Tongue (tissue), 1 donor: ENCODE measurements at regions not wholly inside any gene's neighbourhood (a gene's known extent, or its start where the extent isn't known, plus 50 kb on each side); places are given as distances from the start of the nearest gene placed in this dataset.
"Not testable (repeated sequence)": the region's sequence is repeated elsewhere in the genome, so short reads cannot be mapped to it uniquely, and the experiment has no call there.

Experiments used
- DNase-seq: peaks from one replicate; pipeline ENCODE4 v3.0.0-alpha.2; 2015

DNA sequence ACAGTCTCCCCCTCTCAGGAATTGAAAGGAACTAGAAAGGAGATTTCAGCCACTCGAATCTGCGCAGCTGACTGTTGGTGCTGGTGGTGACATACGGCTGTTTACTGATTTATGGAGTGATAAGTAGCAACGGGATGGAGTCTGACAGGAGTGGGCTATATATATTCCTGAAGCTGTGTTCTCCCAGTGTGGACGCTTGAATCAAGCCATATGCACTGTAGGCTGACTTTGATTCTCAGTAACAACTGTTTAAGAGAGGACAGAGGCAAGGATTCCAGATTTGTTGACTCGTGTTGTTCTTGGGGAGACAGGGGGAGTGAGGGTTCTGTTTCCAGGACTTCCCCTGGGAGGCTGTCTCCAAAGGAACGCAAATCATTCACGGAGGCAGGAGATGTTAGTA is 260.1 kb upstream of the AUTS2 start:
- DNase-seq: peak; percentile 73

GRCh38 chr7:69341288-69341687 is 257.0 kb upstream of the AUTS2 start:
- DNase-seq: no peak

- no peak for DNase-seq
Measured at GRCh38 chr7:69342154-69342884, 256.0 kb upstream of the AUTS2 start.

DNA sequence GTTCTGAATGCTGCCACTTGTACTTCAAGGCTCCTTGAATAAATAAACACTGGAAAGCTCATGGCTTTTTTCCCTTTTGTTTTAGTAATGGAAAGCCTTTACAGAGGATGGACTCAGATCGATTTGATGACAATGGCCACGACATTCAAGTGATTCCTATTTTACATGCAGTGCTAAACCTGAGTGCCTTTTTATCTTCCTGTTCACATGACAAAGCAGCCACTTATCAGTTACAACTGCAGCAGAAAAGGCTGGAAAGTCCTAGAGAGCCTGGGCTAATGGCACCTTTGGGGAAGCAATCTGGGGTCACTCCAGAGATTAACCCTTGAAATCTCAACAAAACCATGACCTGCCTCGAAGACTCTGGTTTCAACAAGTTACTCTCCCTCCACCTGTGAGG is 249.0 kb upstream of the AUTS2 start:
- DNase-seq: no peak

- DNase-seq: no peak
Measured at GRCh38 chr7:69358163-69358821, 240.0 kb upstream of the AUTS2 start.

- DNase-seq: no peak
Measured at GRCh38 chr7:69359003-69359700, 239.1 kb upstream of the AUTS2 start.

DNA sequence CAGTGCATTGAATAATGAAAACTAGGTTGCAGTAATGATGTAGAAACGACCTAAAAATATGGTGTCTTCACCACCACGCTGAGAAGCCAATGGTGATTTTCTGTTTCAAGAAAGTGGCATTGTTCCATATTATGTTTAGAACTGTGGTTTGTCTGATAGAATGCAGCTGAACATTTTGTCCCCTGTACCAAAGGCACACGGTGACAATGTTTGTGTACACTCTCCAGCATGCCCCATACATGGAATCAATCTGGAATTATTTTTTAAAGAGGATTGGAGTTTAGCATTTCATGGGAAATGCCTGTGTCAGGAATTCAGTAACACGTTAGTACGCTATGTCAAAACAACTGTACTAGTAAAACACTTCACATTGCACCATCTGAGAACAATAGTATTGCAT is 237.4 kb upstream of the AUTS2 start:
- no peak for DNase-seq

- DNase-seq: no peak
Measured at GRCh38 chr7:69363136-69363535, 235.1 kb upstream of the AUTS2 start.

GRCh38 chr7:69364813-69365643 is 233.2 kb upstream of the AUTS2 start:
- no peak for DNase-seq

GRCh38 chr7:69365651-69366192 is 232.6 kb upstream of the AUTS2 start:
- peak; percentile 88 for DNase-seq

DNA sequence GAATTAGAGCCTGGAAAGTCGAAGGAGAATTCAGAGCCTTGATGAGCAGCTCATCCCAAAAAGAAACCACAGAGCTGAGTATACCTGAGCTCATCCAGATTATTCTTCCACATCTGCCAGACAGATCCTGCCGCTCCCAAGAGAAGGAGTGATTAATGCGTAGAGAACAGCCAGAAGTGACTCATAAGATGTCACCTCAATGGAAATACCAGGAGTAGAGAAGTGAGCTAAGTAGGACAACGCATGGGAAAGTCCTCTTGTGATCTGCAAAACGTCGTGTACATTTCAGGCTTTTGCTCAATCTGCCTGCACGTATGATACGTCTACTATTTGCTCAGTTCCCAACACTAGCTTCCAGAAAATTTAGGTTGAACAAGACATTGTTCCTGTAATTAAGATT is 230.5 kb upstream of the AUTS2 start:
- DNase-seq: peak; percentile 76

GRCh38 chr7:69373171-69374043 is 224.9 kb upstream of the AUTS2 start:
- no peak for DNase-seq

GRCh38 chr7:69374044-69374425 is 224.2 kb upstream of the AUTS2 start:
- DNase-seq: peak; percentile 91

GRCh38 chr7:69377191-69377590 is 221.1 kb upstream of the AUTS2 start:
- no peak for DNase-seq

DNA sequence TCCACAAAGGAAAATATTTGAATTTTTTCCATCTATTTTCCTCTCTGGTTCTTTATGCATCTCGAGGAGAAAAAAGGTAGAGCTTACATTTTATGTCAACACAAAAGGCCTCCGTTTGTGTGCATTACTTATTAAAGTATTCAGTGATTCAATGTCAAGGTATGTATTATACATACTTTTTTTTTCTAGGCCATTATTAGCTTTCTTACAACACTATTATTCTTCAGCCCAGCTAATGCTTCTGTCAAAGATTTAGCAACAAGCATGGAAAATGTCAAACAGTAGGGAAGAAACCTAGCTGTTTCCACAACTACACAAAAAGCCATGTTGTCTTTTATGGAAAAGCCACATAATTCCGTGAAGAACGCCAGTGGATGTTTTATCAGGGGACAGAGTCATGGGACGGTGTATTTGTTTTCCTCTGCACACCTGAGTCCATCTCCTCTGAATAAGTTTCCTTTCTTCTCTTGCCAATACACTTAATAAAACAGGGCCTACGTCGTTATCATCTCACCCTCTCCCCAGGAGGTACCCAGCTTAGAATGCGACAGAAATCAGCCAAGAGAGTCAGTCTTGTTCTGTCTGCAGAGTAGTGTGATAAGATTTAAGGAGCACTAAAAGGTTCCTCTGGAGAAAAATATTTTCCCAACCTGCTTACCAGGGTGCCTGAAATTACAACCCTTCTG is 209.7 kb upstream of the AUTS2 start:
- DNase-seq: no peak

- DNase-seq: no peak
Measured at GRCh38 chr7:69389216-69389615, 209.1 kb upstream of the AUTS2 start.

GRCh38 chr7:69393912-69394311 is 204.4 kb upstream of the AUTS2 start:
- DNase-seq: not testable (repeated sequence)

GRCh38 chr7:69395061-69395714 is 203.1 kb upstream of the AUTS2 start:
- peak; percentile 18 for DNase-seq

GRCh38 chr7:69398986-69399385 is 199.3 kb upstream of the AUTS2 start:
- no peak for DNase-seq

- no peak for DNase-seq
Measured at GRCh38 chr7:69399401-69399800, 198.9 kb upstream of the AUTS2 start.
